GM12878 (cell line): ENCODE measurements at regions not wholly inside any gene's neighbourhood (a gene's known extent, or its start where the extent isn't known, plus 50 kb on each side); places are given as distances from the start of the nearest gene placed in this dataset.

Source experiments
- ATAC-seq: fragments of 200-7000 bp; cut with Tn5 transposase; 3 replicates; pipeline ENCODE4 v1.9.1; 2020; ENCODE audit warnings: mild to moderate bottlenecking, moderate library complexity
- BruUV-seq: library from RNA; stranded (reverse); fragments of 400-500 nt; replicated peaks from 2 replicates; lab custom pipeline; 2021; lab: Mats Ljungman, UMichigan
- CTCF ChIA-PET: fragments of 300-600 bp; sonication (Branson Sonifier 250); formaldehyde crosslinking; extraction: SDS; loops from one replicate; lab custom pipeline; 2021; ENCODE audit warnings: inconsistent platforms; lab: Yijun Ruan, JAX
- POLR2A ChIA-PET: fragments of 350-600 bp; formaldehyde crosslinking; extraction: SDS; loops from one replicate; lab custom pipeline; 2021; ENCODE audit warnings: inconsistent platforms; lab: Charles Lee
- RAD21 ChIA-PET: fragments of 300-600 bp; sonication (Branson Sonifier 250); formaldehyde crosslinking; loops from one replicate; lab custom pipeline; 2023; ENCODE audit warnings: antibody characterized with exemption; ENCODE audit not compliant: unreplicated experiment; lab: Charles Lee
- SMC1A ChIA-PET: fragments of 300-600 bp; sonication (Branson Sonifier 250); formaldehyde crosslinking; loops from one replicate; lab custom pipeline; 2023; ENCODE audit not compliant: unreplicated experiment, uncharacterized antibody; lab: Charles Lee
- DNase-seq: peaks from one replicate; pipeline ENCODE4 v3.0.0-alpha.2; 2011; ENCODE audit warnings: low read depth, low spot score
- FAIRE-seq: peaks from 3 replicates; lab custom pipeline; 2011; peaks lifted over from hg19 to GRCh38; lab: Jason Lieb, UNC
- H2AFZ ChIP-seq: 2 replicates; pipeline ENCODE4 v1.6.0; 2011; ENCODE audit warnings: low read depth, low read length, control low read depth; ENCODE audit not compliant: control insufficient read depth
- H3K27ac ChIP-seq: 2 replicates; pipeline ENCODE4 v1.5.1; 2011; ENCODE audit warnings: control low read depth; ENCODE audit not compliant: control insufficient read depth, insufficient read depth
- H3K27me3 ChIP-seq, 2 experiments: replicated peaks in 1 of 2; 2 replicates each; pipeline versions ENCODE4 v1.6.0 to v1.6.1; 2011; ENCODE audit warnings: low read length in 1 of 2; ENCODE audit not compliant: control insufficient read depth in 2 of 2, insufficient read depth in 2 of 2
- H3K36me3 ChIP-seq, 2 experiments: 2 replicates each; pipeline ENCODE4 v1.5.1; 2011; ENCODE audit warnings: low read length in 1 of 2; ENCODE audit not compliant: control insufficient read depth in 2 of 2, insufficient read depth in 2 of 2
- H3K4me1 ChIP-seq: 2 replicates; pipeline ENCODE4 v1.6.1; 2011; ENCODE audit warnings: mild to moderate bottlenecking, low read length, moderate library complexity, mixed read lengths; ENCODE audit not compliant: control insufficient read depth, insufficient read depth
- H3K4me2 ChIP-seq: 2 replicates; pipeline ENCODE4 v1.6.0; 2011; ENCODE audit warnings: control low read depth; ENCODE audit not compliant: control insufficient read depth, insufficient read depth
- H3K4me3 ChIP-seq: fragments of 200-600 bp; sonication (generic); 2 replicates; pipeline ENCODE4 v1.5.1; 2016
- H3K79me2 ChIP-seq: 2 replicates; pipeline ENCODE4 v1.6.0; 2011; ENCODE audit warnings: low read length; ENCODE audit not compliant: control insufficient read depth, insufficient read depth
- H3K9ac ChIP-seq: 2 replicates; pipeline ENCODE4 v1.8.0; 2011; ENCODE audit warnings: low read length, control low read depth, mixed read lengths; ENCODE audit not compliant: control insufficient read depth, insufficient read depth
- H3K9me3 ChIP-seq: replicated peaks from 3 replicates; pipeline ENCODE4 v1.5.1; 2011; ENCODE audit warnings: mild to moderate bottlenecking, low read length; ENCODE audit not compliant: control insufficient read depth, insufficient read depth
- H4K20me1 ChIP-seq: 2 replicates; pipeline ENCODE4 v1.6.0; 2011; ENCODE audit not compliant: control insufficient read depth, insufficient read depth
- GABPA ChIP-seq: IDR thresholded peaks from 2 replicates; pipeline ENCODE4 v1.6.1; 2014; ENCODE audit warnings: antibody characterized with exemption, low read depth, mild to moderate bottlenecking, inconsistent platforms
- IKZF2 ChIP-seq, 2 experiments: fragments of 450-650 bp; IDR thresholded peaks; 2 replicates each; pipeline ENCODE4 v1.6.1; 2017; ENCODE audit warnings: mild to moderate bottlenecking in 2 of 2, moderate library complexity in 2 of 2
- KLF5 ChIP-seq: fragments of 450-650 bp; IDR thresholded peaks from 2 replicates; pipeline ENCODE4 v1.6.1; 2014; ENCODE audit warnings: mild to moderate bottlenecking; ENCODE audit not compliant: partially characterized antibody
- MYC ChIP-seq: IDR thresholded peaks from 2 replicates; pipeline ENCODE4 v1.6.1; 2011; ENCODE audit warnings: mild to moderate bottlenecking, low read length, moderate library complexity, inconsistent platforms; ENCODE audit not compliant: insufficient read depth, insufficient replicate concordance, insufficient read length, severe bottlenecking
- NFIC ChIP-seq: IDR thresholded peaks from 2 replicates; pipeline ENCODE4 v1.6.1; 2012; ENCODE audit warnings: low read depth, mild to moderate bottlenecking, inconsistent platforms, low read length, moderate library complexity
- NR2C2 ChIP-seq: IDR thresholded peaks from 2 replicates; pipeline ENCODE4 v1.6.1; 2011; ENCODE audit warnings: borderline replicate concordance, low read depth; ENCODE audit not compliant: control insufficient read depth, insufficient read length
- RB1 ChIP-seq: fragments of 450-650 bp; formaldehyde crosslinking; IDR thresholded peaks from 2 replicates; pipeline ENCODE4 v1.6.1; 2017; ENCODE audit warnings: mild to moderate bottlenecking, borderline replicate concordance
- RFX5 ChIP-seq: IDR thresholded peaks from 2 replicates; pipeline ENCODE4 v1.6.1; 2011; ENCODE audit warnings: low read depth, low read length, improper control_type of control experiment
- ZNF274 ChIP-seq: IDR thresholded peaks from one replicate; pipeline ENCODE4 v1.8.0; 2011; ENCODE audit not compliant: insufficient read length, insufficient read depth
- ZNF622 ChIP-seq: fragments of 450-650 bp; IDR thresholded peaks from 2 replicates; pipeline ENCODE4 v1.6.1; 2017; ENCODE audit warnings: mild to moderate bottlenecking, inconsistent platforms
- WGBS: methylation state at CpG from one replicate; pipeline ENCODE4 v1.1.6; 2016; ENCODE audit warnings: low lambda C conversion rate; ENCODE audit not compliant: insufficient replicate concordance, insufficient coverage; ENCODE audit errors: missing lambda C conversion rate; 5-methylcytosine and 5-hydroxymethylcytosine counted together
- in situ Hi-C: fragments of 300-500 bp; cut with MboI; formaldehyde crosslinking; loops from 9 replicates; pipeline ENCODE4 v1.14.3; 2018; ENCODE audit warnings: mixed read lengths
- intact Hi-C: fragments of 100-400 bp; cut with micrococcal nuclease; formaldehyde crosslinking; loops from one replicate; pipeline ENCODE4 v1.14.2; 2022; ENCODE audit not compliant: unreplicated experiment

DNA sequence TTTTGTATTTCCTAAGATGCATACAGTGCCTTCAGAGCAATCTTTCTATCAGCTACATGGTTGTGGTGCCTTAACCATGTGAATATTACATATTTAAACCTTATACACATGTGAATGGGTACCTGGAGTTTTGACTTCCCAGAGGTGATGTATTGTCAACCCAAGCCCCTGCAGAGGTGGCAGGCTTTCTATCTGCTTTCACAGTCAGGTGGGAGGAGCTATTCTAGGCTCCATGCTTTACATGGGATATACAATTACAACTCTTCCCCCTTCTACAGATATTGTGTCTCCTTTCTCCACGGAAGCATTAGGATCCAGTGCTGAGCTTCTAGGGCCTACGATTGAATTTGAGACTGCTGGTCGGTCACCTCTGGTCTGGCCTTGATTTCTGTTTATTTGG lies 89.8 kb upstream of the TUT7 start:
- FAIRE-seq, result no peak
- H3K9ac ChIP-seq, result no peak overlapping the region
- BruUV-seq, result no TSS peak
- POLR2A ChIA-PET, result no interaction called here
- DNase-seq, result no peak
- 39% methylated on average over 3 of the region's 3 CpGs for WGBS
- no peaks in the 10 kb centered on the region for H4K20me1 ChIP-seq
- H3K4me3 ChIP-seq, result no peak overlapping the region
- no peaks in the 10 kb centered on the region for H3K9me3 ChIP-seq
- SMC1A ChIA-PET, result no interaction called here
- no peak overlapping the region for H2AFZ ChIP-seq
- CTCF ChIA-PET, result no interaction called here
- intact Hi-C loops (no loop called here), in situ Hi-C loops (no loop called here)
- no peak overlapping the region for H3K27ac ChIP-seq
- H3K79me2 ChIP-seq, result no peaks in the 10 kb centered on the region
- H3K36me3 ChIP-seq, result no peaks in the 10 kb centered on the region
- no peak for ATAC-seq
- no peak overlapping the region for H3K4me2 ChIP-seq
- no peaks in the 10 kb centered on the region for H3K27me3 ChIP-seq
- RAD21 ChIA-PET, result no interaction called here
- H3K4me1 ChIP-seq, result no peaks in the 10 kb centered on the region
- no peak for TF ChIP-seq MYC
- no peak for TF ChIP-seq NR2C2
- no peak for TF ChIP-seq NFIC
- TF ChIP-seq ZNF274, result no peak
- no peak for TF ChIP-seq RFX5
- no peak for TF ChIP-seq ZNF622
- no peak for TF ChIP-seq IKZF2 (IDR thresholded peaks at IDR 0.05)
- no peak for TF ChIP-seq RB1
- no peak for TF ChIP-seq GABPA
- TF ChIP-seq KLF5, result no peak
